ENCODE measurements at regions not wholly inside any gene's neighbourhood (a gene's known extent, or its start where the extent isn't known, plus 50 kb on each side); places are given as distances from the start of the nearest gene placed in this dataset.

DNA sequence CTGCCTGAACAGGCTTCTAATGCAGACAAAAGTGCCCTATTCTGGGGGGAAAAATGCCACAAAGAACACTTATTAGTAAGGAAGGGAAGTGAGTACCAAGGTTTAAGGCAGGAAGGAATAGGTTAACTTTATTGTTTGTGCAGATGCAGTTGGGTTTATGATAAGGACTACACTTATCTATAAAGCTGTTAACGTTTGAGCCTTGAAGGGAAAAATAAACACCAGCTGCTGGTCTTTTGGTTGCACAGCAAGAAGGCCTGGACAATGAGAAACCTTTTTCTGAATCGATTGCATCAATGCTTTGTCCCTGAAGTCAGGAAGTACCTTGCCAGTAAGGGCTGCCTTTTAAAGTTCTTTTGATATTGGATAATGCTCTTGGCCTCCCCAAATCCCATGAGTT, 407.8 kb downstream of the ATP23 start:
- FAIRE-seq: no peak
- DNase-seq (ENCODE audit: insufficient read length, low spot score): no peak

DNA sequence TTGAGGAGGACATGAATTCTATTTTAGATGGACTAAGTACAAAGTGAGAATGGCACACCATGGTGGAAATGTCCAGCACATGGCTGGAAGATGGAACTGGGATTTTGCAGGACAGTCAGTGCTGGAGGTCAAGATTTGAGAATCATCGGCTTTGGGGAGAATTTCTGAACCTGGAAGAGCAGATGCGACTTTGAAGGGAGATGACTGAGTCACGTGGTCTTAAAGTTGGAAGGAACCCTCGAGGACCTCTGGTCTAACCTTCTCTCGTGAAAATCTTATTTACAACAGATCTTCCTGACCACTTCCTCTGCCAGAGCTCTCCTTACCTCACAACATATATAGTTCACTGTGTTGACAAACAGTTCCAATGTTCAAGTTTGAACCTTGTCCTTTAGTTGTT, 415.4 kb downstream of the ATP23 start:
- DNase-seq (ENCODE audit: insufficient read length, low spot score) (no peak), FAIRE-seq (no peak)

DNA sequence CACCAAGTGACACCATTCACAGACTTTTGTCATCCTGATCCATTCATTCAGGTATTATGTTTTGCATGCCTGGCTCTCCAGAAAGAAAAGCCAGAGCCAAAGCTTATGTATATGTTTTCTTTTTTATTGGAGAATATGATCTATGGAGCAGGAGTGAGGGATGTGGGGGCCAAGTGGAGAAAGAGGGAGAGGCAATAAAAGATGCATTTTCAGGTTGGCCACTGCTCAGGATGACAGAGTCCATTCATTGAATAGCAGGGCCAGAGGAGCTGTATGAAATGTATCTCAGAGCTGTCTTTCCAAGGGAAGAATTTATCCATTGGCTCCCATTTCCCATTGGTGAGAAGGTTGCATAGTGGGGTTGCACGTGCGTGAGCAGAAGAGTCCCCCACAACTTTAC, 416.1 kb downstream of the ATP23 start:
- FAIRE-seq: no peak

DNA sequence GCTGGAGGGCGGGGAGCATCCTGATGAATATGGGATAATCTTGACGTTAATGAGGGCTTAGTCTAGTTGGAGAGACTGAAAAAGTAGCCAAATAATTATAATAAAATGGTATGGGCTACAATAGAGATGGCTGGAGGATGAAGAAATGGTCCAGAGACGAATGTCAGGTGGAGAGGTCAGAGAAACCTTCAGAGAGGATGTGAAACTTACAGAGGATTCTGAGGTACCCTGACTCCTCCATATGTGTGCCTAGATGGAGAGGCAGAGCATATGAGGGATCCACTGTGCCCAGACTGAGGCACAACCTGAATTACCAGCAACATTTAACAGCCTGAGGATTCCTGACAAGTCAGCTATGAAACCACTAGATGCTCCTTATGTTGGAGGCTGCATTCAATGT, 417.0 kb downstream of the ATP23 start:
- FAIRE-seq: no peak

More for the DNA sequence above, 416.1 kb downstream of the ATP23 start:
- no peak for DNase-seq (ENCODE audit: insufficient read length, low spot score)

DNA sequence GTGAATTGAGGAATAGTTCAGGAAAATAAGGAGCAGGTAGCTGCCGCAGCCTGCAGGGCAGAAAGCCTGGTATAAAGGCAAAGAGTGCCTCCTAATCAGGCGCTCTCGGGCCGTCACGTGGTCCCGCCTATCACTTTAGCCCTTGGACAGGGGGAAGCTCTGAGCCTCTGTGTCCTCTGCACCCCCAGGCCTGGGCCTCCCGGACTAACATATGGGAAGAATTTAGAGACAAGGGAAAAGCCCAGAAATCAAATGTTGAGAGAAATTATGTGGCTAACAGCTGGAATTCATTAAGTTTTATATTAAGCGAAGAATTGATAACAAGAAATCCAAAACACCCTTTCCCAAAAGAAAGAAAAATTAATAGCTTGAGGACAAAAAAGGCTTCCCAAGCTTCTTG, 417.7 kb downstream of the ATP23 start:
- FAIRE-seq (no peak), DNase-seq (ENCODE audit: insufficient read length, low spot score) (no peak)

More for the DNA sequence above, 417.0 kb downstream of the ATP23 start:
- no peak for DNase-seq (ENCODE audit: insufficient read length, low spot score)

DNA sequence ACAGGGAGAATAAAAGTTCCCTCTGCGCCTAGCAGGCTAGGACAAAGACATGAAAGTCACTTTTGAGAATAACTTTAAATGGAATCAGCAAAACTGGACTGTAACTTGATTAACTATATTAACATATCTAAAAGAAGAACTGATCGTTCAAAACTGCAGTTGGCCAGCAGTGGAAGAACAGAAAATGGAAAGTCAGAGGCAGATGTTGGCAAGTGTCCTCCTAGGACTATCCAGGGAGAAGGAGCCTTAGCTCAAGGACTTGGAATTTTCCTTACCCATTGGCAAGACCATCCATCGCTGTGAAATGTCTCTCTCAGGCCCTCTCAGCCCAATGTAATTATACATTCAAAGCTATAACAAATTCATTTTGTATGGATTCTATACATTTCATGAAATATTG, 419.7 kb downstream of the ATP23 start:
- FAIRE-seq: no peak
- DNase-seq (ENCODE audit: insufficient read length, low spot score): no peak

DNA sequence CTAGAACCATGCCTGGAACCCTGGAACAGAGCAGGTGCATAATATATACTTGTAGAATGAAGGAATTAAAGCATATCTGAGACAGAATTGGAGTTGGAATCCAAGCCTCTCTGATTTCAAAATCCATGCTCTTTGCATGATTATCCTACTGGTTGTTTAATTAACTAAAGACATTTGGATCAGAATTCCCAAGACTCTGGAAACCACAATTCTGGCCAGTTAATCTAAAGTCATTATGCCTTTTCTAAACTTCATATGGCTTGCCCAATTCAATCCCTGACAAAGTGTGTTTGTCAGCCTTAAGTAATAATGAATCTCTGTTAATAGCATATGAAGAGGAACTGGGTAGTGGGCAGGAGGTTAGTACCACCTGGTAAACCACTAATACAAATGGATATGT, 422.6 kb downstream of the ATP23 start:
- FAIRE-seq: no peak

DNA sequence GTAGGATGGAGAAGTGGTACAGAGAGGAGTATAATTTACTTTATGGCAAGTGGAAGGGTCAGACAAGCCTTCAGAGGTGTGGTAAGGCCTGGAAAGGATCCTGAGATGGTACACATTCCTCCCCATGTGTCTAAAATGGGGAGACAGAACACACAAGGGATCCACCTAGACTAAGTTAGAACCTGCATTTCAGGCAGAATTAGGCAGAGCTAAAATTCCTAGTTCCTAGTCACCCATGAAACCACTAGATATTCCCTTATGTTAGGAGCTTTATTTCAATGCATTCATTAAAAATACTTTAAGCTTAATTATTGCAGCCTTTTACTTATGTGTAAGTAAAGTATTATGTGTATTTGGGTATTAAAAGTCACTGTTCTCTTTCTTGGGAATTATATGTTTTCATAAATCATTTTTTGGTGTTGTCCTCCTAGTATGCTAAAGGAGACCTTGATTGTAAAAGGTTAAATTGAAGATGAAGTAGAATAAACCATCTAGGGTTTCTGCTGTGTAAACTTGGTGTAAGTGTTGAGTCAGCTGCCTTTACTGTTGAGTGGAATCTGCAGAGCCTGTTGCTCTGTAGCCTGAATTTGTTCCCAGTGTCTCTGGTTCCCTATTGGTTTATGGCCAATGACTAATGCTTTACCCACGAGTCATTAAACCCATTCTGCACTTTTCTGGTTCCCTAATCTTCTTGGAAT, 423.2 kb downstream of the ATP23 start:
- peak; percentile 78 for DNase-seq (ENCODE audit: insufficient read length, low spot score)
- no peak for FAIRE-seq

More for the DNA sequence above, 422.6 kb downstream of the ATP23 start:
- DNase-seq (ENCODE audit: insufficient read length, low spot score): no peak

DNA sequence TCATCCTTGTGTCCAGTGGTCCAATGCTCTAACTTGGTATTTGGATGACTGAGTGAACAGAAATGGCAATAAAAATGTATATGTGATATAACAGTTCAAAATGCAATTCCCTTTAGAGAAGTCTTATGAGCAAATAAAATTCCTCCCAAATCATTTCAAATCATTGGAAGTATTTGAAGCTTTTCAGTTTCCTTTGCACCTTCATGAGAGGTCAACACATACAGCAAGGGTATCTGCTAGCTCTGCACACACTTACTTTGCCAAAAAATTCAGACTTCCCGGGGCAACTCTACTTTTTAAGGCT, 423.7 kb downstream of the ATP23 start:
- DNase-seq (ENCODE audit: insufficient read length, low spot score): no peak
- no peak for FAIRE-seq

DNA sequence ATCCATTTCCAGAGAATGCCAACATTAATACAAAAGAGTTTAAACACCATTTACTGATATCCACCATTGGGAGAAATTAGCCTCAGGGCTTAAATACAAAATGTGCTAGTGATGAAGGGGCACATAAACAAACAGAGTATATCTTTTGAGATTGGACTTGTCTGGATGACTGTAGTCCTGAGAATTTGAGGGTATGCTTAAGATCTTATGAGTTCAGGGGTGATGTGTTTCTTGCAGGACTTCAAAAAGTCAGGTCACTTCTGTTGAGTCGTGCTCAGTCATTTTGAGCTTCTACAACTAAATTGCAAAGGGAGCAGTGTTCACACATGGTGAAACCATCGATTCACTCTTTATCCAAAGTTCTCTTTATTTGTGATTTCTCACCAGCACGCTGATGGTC, 425.7 kb downstream of the ATP23 start:
- DNase-seq (ENCODE audit: insufficient read length, low spot score): no peak
- FAIRE-seq: peak; percentile 20

DNA sequence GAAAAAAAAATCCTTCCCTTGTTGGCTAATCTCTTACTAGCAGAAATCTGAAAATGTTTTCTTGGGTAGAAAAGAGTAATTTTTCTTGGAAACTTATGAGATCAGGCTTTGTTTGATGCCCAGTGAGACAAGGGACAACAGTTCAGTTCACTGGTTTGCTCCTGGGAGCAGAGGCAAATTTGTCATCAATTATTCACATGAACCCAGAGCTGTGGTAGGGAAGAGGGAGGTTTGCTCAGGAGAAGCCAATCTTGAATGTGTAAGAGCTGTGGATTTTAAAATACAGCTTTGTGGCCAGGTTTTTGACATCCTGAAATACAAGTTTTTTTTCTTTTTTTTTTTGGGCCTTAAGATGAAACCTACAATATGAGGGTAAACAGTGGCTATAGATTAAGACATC, 426.6 kb downstream of the ATP23 start:
- no peak for DNase-seq (ENCODE audit: insufficient read length, low spot score)
- FAIRE-seq: no peak

DNA sequence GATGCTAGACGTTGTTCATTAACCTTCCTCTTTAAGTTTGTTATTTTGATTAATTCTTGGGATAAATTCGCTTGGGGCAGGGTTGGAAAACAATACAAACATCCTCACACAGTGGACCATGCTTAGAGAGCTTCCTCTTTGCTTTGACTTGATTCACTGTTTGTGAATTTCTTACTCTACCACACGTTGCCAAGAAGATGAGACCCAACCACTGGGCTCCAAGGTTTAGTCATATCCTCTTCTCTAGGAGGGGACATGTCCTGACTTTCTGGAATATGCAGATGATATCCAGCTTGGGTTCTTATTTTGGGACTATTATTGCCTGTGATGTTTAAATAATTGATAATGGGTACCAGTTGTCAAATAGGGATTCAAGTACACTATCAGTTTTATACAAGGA, 428.2 kb downstream of the ATP23 start:
- no peak for FAIRE-seq
- no peak for DNase-seq (ENCODE audit: insufficient read length, low spot score)

DNA sequence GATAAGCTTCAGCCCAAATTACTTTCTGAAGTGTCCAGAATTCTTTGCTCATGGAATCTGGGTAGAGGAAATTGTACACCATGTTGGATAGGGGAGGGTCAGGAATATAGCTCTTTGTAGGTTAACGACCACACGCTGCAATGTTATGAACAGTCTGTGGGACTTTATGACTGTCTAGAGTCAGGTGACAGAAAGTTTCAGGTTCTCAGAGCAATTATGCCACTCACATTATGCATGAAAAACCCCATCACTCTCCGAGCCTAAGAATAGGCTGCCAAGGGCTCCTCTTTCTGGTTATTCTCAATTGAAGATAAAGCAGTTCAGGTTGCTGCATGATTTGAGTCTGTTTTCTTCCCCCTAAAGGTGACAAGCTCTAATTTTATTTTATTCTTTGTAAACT, 430.9 kb downstream of the ATP23 start:
- FAIRE-seq: no peak

DNA sequence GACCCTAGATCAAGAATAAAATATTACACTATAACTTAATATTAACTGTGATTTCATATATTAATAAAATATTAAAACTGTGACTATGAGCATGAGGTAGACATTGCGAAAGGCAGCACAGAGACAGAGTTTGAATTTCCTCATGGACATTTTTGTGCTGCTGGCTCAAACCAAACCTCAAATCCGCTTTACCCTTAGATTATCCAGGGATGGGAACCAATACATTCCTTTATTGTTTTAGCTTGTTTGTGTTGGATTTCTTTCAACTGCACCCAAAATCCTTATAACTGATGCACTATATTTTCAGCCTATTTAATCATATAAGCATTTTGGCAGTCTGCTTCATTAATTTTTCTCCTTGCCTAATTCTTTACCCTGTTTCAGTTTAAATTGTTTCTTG, 436.7 kb downstream of the ATP23 start:
- FAIRE-seq (no peak), DNase-seq (ENCODE audit: insufficient read length, low spot score) (no peak)

More for the DNA sequence above, 430.9 kb downstream of the ATP23 start:
- DNase-seq (ENCODE audit: insufficient read length, low spot score): no peak

DNA sequence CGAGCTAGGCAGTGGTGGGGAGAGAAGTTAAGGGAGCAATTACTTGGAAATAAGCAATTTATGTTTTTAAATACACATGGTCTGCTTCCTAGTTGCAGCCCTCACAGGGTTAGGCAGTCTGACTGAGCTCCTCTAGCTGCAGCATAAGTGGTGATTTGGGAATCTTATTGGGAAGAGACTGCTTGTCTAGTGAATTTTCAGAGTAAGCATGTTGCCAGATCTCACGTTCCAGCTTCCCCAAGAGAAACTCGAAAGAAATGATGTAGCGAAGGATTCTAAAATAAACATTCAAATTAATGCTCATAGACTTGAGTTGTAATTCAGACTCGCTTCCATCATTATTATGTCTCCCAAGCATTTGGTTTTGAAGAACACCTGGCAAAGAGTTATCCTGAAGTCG, 440.2 kb downstream of the ATP23 start:
- FAIRE-seq (no peak), DNase-seq (ENCODE audit: insufficient read length, low spot score) (no peak)

DNA sequence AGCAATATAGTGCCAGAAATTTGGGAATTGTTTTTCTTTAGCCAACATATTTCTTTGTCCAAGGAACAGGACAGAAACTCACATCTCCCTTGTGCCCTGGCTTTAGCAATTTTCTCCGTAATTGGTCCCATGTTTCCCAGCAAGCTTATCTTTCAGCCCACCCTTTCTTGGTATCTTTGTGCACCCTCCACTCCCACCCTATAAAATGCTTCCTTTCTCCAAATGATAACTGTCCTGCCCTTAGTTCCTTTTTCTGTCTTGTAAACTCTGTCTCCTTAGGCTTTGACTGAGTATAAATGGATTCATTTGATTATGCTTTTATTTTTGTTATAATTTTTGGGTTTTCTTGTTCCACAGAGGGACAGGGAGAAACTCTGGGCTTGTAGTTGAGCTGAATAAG, 442.8 kb downstream of the ATP23 start:
- FAIRE-seq: no peak
- DNase-seq (ENCODE audit: insufficient read length, low spot score): no peak

DNA sequence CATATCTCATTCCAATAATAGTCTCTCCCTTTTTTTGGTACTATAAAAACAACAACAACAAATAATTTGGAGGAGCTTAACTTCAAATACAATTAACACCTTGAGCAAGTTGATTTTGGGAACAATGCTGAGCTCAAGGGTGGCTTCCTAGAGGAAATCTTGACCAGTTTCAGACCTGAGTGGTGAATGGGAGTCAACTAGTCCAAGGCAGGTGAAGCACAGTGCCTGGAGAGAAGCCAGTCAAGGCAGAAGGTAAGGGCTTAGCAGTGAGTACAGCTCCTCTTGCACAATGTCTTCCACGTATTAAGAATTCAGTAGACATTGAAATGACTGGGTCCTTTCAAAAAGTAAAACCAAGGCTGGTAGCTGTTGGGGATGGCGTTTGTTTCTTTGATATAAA, 444.8 kb downstream of the ATP23 start:
- FAIRE-seq (no peak), DNase-seq (ENCODE audit: insufficient read length, low spot score) (no peak)

DNA sequence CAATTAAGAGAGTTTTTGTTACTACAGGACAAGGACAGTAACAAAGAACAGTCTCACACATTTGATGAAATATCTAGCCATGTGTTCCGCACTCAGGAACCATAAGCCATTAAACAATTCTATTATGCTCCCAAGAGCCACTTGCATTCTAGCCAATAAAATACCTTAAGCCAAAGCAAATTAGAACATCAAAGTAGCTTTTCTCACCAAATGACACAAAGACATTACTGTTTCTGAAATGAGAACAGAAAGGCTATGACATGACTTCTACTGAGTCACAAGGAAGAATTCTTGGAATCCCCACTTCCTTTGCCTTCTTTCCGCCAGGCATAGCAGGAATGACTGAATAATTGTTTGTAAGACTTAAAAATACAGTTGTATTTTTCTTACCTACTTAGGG, 445.8 kb downstream of the ATP23 start:
- FAIRE-seq (no peak), DNase-seq (ENCODE audit: insufficient read length, low spot score) (no peak)

DNA sequence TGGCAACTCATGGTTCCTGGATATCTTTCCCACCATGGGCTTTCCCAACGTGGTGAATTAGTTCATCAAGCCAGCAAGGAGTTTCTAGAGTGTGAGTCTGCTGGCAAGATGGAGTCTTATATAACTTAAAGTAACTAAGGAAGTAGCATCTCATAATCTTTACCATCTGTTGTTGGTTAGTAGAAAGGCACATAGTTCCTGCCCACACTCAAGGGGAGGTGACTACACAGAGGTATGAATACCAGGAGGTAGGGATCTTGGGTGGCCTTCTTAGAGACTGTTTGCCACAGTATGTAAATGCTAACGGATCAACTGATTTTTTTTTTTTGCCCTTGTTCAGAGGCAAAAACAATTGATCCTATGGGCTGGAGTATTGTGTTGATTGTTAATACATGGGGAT, 446.9 kb downstream of the ATP23 start:
- no peak for DNase-seq (ENCODE audit: insufficient read length, low spot score)
- FAIRE-seq: no peak

DNA sequence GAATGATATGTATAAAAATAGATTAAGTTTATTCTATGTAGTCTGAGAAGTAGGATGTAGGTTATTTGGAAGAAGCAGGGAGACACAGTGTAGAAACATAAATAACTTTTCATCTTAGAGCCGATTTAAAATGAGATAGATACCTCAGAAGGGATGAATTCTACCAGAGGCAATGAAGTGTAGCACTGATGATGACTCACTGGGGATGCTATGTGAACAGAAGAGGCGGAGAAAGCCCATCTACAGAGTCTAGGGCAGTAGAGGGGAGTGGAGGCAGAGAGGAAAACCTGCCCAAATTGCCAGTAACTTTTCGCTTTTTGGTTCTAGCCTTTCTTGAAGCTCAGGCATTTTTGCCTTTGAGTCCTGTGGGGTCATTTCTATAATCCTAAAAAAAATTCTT, 451.8 kb downstream of the ATP23 start:
- no peak for FAIRE-seq
- DNase-seq (ENCODE audit: insufficient read length, low spot score): peak; percentile 10

DNA sequence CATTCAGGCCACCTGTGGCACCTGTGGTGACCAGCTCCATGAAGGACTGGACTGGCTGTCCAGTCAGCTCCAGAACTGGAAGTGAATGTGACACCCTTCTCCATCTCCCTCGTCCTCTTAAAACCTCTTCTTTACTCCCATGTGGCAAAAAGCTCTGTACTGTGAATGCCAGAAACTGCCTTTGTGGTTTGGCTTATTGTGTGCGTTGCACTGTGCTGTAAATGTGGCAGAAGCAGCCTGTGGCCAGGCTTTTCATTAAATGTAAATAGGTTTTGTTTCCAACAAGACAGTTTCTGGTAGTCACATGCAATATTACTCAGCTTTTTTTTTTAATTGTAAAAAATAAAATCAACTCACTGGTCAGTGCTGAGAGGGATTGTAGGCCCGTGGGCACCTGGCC, 453.7 kb downstream of the ATP23 start:
- FAIRE-seq (no peak), DNase-seq (ENCODE audit: insufficient read length, low spot score) (no peak)

DNA sequence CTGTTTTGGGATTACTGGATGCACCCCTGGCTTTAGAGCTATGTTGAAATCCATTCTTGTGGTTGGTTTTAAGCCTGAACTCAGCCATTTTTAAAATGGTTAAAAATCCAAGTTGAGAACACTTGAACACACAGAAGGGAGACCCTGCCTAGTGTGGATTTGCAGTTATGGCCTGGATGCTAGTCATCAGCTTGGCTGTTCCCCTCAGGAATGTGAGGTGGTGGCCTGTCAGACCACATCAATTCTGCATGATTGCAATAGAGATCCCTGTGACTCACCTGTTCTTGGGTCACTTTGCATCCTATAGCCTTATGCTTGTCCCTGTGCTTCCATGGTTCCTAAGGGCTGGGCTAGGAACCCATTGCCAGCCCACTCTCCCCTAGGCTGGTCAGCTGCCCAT, 454.1 kb downstream of the ATP23 start:
- DNase-seq (ENCODE audit: insufficient read length, low spot score) (no peak), FAIRE-seq (peak; percentile 42)

DNA sequence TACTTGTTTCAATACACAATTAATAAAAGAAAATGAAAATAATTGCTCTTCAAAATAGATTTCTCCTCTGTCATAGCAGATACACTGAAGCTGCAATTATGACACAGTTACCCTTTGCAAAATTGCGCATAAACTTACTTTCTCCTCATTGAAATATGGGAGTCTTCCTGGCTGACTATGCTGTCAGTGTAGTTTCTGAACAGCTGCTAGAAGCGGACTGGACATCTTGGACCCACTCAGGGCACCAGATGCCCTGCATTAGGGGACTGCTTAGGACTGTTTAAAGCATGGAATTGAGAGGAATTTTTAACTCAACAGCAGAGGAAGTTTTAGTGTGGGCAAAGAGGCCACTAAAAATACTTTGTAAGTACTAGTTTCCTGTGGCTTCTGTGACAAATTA, 454.9 kb downstream of the ATP23 start:
- DNase-seq (ENCODE audit: insufficient read length, low spot score) (no peak), FAIRE-seq (no peak)

Measured in HTR-8/SVneo (cell line).